SIG-M5 treated with dmso at 0.1 percent for 504 hours (cell line): ENCODE measurements at regions not wholly inside any gene's neighbourhood (a gene's known extent, or its start where the extent isn't known, plus 50 kb on each side); places are given as distances from the start of the nearest gene placed in this dataset.
"Not testable (repeated sequence)": the region's sequence is repeated elsewhere in the genome, so short reads cannot be mapped to it uniquely, and the experiment has no call there.

Experiments
- DNase-seq: peaks from one replicate; lab custom pipeline; 2025; ENCODE audit not compliant: unreplicated experiment; lab: John Stamatoyannopoulos, UW

DNA sequence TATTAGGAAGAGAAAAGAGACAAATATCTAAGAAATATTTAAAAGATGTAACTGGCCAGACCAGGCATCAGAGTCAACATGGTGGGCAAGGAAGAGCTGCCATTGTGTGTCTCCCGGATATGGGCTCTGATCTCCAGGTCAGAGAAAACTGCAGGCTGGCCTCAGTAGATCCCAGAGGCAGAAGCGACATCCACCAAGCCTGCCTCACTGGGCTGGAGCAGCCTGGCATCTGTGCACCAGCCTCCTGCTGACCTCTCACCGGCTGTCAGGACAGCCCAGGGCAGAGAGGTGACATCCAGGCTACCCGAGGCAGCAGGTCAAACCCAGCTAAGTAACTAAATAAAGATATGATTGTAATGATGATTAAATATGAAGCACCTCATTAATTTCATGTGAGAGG is 162.8 kb upstream of the TNRC6C start:
- no peak for DNase-seq

GRCh38 chr17:77796176-77796860 is 162.2 kb upstream of the TNRC6C start:
- no peak for DNase-seq

DNA sequence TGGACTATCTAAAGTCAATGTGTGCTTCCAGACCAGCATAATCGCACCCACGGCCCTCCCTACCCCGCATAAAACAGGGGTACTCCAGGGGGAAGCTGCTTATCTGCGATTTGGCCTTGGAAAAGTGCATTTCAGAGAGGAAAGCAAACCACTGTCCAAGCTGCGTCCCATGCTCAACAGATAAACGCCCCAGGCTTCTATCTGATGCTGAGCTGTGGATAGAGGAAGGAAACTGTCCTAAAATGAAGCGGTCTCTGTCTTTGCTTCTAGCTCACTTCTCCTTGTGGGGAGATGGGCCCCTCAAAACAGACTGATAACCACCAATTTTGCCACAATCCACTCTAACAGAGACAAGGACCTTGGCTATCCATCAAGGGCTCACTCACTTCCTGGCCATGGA is 160.5 kb upstream of the TNRC6C start:
- DNase-seq = no peak

GRCh38 chr17:77798481-77798880 is 160.0 kb upstream of the TNRC6C start:
- DNase-seq = no peak

- DNase-seq = no peak
Observed at GRCh38 chr17:77800816-77801215, 157.7 kb upstream of the TNRC6C start.

GRCh38 chr17:77801545-77802332 is 156.8 kb upstream of the TNRC6C start:
- no peak for DNase-seq

DNA sequence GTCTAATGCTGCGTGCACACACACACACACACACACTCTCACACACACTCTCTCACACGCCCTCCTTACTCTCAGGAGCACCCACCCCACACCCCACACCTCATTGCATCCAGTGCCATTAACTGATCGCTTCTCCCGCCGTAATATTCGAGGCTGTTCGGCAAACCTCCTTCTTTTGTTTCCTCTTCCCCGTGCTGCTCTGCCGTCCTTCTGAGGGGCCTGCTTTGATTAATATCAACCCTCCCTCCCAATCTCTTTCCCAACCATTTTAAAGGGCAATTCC is 156.2 kb upstream of the TNRC6C start:
- no peak for DNase-seq

GRCh38 chr17:77802811-77803220 is 155.7 kb upstream of the TNRC6C start:
- DNase-seq = no peak

DNA sequence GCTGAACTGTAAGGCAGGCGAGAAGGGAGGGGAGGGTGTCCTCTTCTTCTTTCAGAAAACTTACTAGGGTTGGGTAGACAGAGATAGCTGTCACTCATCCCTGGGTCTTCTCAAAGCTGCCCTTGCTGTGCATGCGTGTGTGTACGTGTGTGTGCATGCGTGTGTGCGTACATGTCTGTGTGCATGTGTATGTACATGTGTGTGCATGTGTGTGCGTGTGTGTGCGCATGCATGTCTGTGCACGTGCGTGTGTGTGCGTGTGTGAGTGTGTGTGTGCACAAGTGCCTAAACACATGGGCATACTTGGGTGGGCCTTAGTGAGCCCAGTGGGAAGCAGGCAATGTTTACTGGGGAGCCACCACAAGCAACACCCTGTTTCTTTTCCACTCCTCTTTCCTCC is 154.8 kb upstream of the TNRC6C start:
- no peak for DNase-seq

DNA sequence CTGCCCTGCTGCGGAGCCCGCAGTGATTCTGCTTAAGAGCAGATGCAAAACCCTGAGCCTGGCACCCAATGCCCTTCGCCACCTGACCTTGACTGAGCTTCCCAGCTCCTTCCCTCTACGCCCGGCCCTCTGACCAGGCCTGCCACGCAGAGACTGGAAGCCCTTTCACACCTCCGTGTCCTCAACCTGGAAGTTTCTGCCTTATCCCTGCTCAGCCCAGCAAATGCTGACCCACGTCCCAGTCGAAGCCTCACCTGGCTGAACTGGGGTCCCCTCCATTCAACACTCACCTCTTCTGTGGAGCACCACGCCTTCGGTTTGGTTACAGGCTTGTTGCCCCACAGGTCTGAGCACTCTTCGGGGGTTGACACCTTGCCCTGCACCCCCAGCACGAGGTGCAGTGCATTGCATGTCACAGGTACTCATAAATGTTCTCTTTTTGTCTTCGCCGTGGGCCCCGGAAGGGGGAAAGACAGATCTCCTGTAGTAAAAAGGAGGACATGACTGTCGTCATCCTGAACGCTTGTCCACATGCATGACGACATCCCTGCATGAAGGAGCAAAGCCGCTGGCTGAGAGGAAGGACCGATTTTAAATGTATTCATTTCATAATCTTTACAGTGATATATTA is 153.6 kb upstream of the TNRC6C start:
- DNase-seq = no peak

GRCh38 chr17:77805970-77806369 is 152.5 kb upstream of the TNRC6C start:
- not testable (repeated sequence) for DNase-seq

DNA sequence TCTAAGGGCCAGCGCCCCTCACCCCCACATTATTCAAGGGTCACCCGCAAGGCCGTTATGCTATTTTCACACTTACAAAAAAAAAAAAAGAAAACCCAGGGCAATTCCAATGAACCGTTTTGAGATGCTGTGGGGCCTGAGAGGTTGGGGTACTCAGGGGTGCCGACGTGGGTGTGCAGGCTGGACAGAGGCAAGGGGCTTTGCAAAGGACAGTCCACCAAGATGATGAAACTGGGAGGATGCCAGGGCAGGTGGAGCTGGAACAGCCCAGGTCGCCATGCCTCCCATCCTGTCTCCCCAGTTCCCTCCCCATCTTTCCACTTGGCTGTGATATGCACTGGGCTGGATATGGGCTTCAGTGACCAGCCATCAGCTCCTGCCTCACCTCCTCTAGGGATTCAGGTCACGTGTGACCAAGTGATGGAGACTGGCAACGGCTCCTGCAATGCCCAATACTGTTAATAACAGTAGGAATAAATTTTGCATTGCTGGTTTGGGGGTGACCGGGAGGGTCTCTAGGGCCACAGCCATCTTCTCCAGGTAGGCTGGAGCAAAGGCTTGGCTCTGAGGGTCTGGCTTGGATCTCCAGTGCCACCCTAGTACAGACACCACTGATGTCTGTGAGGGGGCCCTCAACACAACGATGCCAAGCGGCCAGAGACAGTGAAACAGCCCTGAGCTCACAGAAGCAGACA is 151.3 kb upstream of the TNRC6C start:
- no peak for DNase-seq

GRCh38 chr17:77807746-77808441 is 150.6 kb upstream of the TNRC6C start:
- DNase-seq = no peak

DNA sequence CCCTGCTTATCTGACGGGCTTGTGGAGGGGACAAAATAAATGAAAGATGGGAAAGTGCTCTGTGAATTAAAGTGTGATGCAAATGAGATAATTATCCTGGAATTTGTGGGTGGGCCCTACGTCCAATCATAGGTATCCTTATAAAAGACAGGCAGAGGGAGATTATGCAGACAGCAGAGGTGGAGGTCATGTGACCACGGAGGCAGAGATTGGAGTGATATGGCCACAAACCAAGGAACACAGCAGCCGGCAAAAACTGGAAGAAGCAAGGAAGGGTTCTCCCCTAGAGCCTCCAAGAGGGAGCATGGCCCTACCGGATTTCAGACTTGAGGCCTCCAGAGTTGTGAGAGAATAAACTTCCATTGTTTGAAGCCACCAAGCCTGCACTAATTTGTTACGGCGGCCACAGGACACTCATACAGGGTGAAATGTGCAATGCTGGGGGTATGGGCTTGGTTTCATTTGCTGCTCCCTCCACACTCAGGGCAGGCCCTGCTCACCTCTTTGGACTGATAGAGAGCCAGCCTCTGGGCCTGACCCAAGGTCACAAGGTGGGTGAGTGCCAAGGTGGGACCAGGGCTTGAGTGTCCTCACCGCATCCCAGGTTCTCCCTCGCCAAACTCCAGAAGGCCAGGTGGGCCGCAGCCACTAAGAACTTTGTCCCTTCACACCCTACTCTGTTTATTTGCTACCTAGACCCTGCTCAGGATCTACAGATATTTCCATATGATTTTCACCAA is 149.6 kb upstream of the TNRC6C start:
- no peak for DNase-seq

GRCh38 chr17:77809814-77810213 is 148.7 kb upstream of the TNRC6C start:
- DNase-seq = no peak

- DNase-seq = no peak
Observed at GRCh38 chr17:77810536-77810935, 148.0 kb upstream of the TNRC6C start.

DNA sequence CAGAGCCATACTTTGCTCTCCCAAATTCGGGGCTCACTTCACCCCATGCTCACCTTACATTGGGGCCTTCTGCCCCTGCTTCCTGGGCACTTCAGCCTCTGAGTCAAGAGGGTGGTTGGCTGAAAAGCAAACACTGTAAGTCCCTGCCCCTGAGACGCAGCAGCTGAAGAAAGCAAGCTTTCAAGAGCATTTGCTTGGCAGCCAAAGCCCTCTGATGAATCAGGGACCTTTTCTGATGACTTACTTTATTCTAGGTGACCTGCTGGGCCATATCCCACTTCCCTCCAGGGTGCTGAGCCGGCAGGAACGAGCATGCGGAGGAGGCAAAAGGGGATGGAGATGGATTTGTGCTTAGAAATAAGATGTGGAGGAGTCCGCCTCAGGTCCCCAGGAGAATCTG is 147.0 kb upstream of the TNRC6C start:
- no peak for DNase-seq

DNA sequence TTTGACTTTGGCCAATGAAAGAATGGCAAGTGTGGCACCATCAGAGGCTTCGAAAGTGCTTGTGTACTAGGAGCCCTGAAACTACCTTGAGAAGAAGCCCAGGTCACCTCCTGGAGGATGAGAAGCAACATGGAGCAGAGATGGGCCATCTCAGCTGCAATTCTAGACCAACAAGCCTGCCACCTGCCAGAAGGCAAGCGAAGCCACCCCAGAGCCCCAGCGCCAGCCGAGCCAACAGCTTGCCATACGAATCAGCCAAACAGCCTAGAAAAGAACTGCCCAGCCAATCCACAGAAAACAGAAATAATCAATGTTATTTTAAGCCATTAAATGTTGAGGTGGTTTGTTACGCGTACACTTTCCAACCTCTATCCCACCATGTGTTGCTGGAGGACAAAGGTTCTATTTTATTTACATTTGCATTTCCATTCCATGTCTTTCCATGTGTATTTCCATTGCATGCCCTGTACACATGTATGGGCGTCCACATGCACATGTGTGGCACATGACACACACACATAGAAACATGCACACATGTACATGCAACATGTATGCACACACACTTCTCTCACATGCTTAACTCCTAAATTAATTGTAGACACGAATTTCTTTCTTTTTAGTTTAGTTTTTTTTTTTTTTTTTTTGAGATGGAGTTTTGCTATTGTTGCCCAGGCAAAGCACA is 144.3 kb upstream of the TNRC6C start:
- no peak for DNase-seq

DNA sequence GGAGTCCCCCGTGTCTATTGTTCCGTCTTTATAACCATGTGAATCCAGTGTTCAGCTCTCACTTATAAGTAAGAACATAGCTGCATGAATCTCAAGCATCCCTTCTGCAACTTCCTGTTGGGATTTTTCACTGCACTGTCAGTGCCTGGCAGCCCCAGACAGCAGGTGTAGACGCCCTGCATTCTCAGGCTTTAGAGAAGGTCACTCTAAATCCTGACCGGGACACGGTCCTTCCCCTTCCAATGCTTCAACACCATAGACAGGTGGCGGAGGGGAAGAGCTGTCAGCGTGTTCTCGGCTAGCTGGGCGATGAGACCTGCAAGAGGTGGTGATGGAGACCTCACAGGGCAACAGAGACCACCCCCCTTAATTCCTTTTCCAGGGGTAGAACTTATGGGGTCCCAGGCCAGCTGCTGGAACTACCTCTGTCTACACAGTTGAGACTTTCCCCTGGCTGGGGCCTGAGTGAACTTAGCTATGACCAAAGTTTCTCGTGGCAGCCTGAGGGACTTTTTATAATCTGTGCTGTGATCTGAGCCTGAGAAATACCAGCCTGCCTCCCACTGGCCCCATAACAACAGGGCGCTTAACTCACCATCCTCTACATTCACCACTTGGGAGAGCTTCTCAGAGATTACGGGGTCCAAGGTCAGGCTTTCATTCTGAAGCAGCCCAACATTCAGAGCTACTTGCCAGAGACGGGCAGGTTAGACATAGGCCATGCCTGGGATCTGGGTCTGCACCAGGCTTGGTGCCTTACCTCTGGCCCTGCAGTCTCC is 143.2 kb upstream of the TNRC6C start:
- no peak for DNase-seq
